GM19372 (cell line): ENCODE measurements at regions not wholly inside any gene's neighbourhood (a gene's known extent, or its start where the extent isn't known, plus 50 kb on each side); places are given as distances from the start of the nearest gene placed in this dataset.

Experiments used
- ATAC-seq: cut with Tn5 transposase; IDR thresholded peaks from one replicate; pipeline ENCODE4 v1.9.1; 2021; ENCODE audit warnings: mild to moderate bottlenecking, low read depth, moderate library complexity; ENCODE audit not compliant: unreplicated experiment

GRCh38 chr4:104418286-104418685 lies 76.4 kb downstream of the CXXC4 start:
- no peak for ATAC-seq

GRCh38 chr4:104417357-104417882 lies 77.3 kb downstream of the CXXC4 start:
- ATAC-seq: no peak

GRCh38 chr4:104416725-104417356 lies 77.9 kb downstream of the CXXC4 start:
- no peak for ATAC-seq

- ATAC-seq: no peak
Observed at GRCh38 chr4:104413487-104413886, 81.2 kb downstream of the CXXC4 start.

GRCh38 chr4:104412344-104412743 lies 82.3 kb downstream of the CXXC4 start:
- ATAC-seq: no peak

GRCh38 chr4:104411502-104411901 lies 83.2 kb downstream of the CXXC4 start:
- no peak for ATAC-seq

GRCh38 chr4:104408878-104409277 lies 85.8 kb downstream of the CXXC4 start:
- ATAC-seq: no peak

- ATAC-seq: no peak
Observed at GRCh38 chr4:104404361-104404760, 90.3 kb downstream of the CXXC4 start.

- ATAC-seq: no peak
Observed at GRCh38 chr4:104395168-104395614, 99.5 kb downstream of the CXXC4 start.

- ATAC-seq: no peak
Observed at GRCh38 chr4:104394406-104395167, 100.1 kb downstream of the CXXC4 start.

GRCh38 chr4:104393655-104394324 lies 100.9 kb downstream of the CXXC4 start:
- ATAC-seq: no peak

GRCh38 chr4:104385713-104386112 lies 109.0 kb downstream of the CXXC4 start:
- ATAC-seq: no peak

- ATAC-seq: no peak
Observed at GRCh38 chr4:104382961-104383360, 111.7 kb downstream of the CXXC4 start.

GRCh38 chr4:104381729-104382128 lies 113.0 kb downstream of the CXXC4 start:
- no peak for ATAC-seq

GRCh38 chr4:104365618-104366017 lies 129.1 kb downstream of the CXXC4 start:
- no peak for ATAC-seq

GRCh38 chr4:104353481-104353880 lies 141.2 kb downstream of the CXXC4 start:
- ATAC-seq: no peak

- ATAC-seq: no peak
Observed at GRCh38 chr4:104352211-104352610, 142.5 kb downstream of the CXXC4 start.

- ATAC-seq: no peak
Observed at GRCh38 chr4:104351706-104352105, 143.0 kb downstream of the CXXC4 start.

- ATAC-seq: no peak
Observed at GRCh38 chr4:104345598-104346242, 149.0 kb downstream of the CXXC4 start.

- ATAC-seq: no peak
Observed at GRCh38 chr4:104344342-104344980, 150.2 kb downstream of the CXXC4 start.
